ENCODE measurements at regions not wholly inside any gene's neighbourhood (a gene's known extent, or its start where the extent isn't known, plus 50 kb on each side); places are given as distances from the start of the nearest gene placed in this dataset.
"Not testable (repeated sequence)": the region's sequence is repeated elsewhere in the genome, so short reads cannot be mapped to it uniquely, and the experiment has no call there.

GRCh38 chr13:59404331-59404730 is 759.4 kb downstream of the DIAPH3 start:
- no peak overlapping the region for H3K27ac Mint-ChIP-seq
- no peak overlapping the region for H3K4me3 Mint-ChIP-seq
- H3K4me1 ChIP-seq (ENCODE audit: control insufficient read depth in 2 of 2, insufficient read depth in 2 of 2, low read length in 2 of 2), result no peaks in the 10 kb centered on the region
- peaks cover 2 to 13% (median 3%) of the 10 kb centered on the region in 3 donors for H3K9me3 ChIP-seq (ENCODE audit: control extremely low read depth in 1 of 3, control insufficient read depth in 2 of 3, insufficient read depth in 1 of 3, low read length in 2 of 3)
- no peak overlapping the region for H3K4me2 ChIP-seq (replicated peaks; ENCODE audit: low read depth, low read length, poor library complexity, severe bottlenecking)
- H3K9me3 Mint-ChIP-seq (ENCODE audit: insufficient read depth), result peaks cover 6% of the 10 kb centered on the region
- no peak for DNase-seq
- H3K36me3 ChIP-seq (replicated peaks in 1 of 2; ENCODE audit: control extremely low read depth in 1 of 2, control insufficient read depth in 1 of 2, extremely low read depth in 1 of 2, insufficient read depth in 2 of 2, low read length in 1 of 2), result no peaks in the 10 kb centered on the region
- no peaks in the 10 kb centered on the region for H3K27me3 Mint-ChIP-seq
- TF ChIP-seq EZH2 (IDR thresholded peaks at IDR 0.05; ENCODE audit: borderline replicate concordance, insufficient read depth, low read depth, low read length, poor library complexity, severe bottlenecking) (no peak), CTCF (IDR thresholded peaks at IDR 0.05) (no peak)
- no peak overlapping the region for H3K4me3 ChIP-seq (ENCODE audit: control extremely low read depth in 1 of 5, extremely low read depth in 1 of 5, insufficient read depth in 1 of 5, low read depth in 2 of 5, low read length in 4 of 5)
- ATAC-seq (ENCODE audit: low read depth), result no peak
- intact Hi-C loops (cut with micrococcal nuclease), result no loop called here
- POLR2A ChIA-PET, result no interaction called here
- H3K79me2 ChIP-seq (ENCODE audit: control insufficient read depth, insufficient read depth, low read length), result no peaks in the 10 kb centered on the region
- no peaks in the 10 kb centered on the region for H4K20me1 ChIP-seq (ENCODE audit: control insufficient read depth, insufficient read depth, low read length, poor library complexity, severe bottlenecking)
- H3K27ac ChIP-seq (ENCODE audit: low read length in 2 of 2), result no peak overlapping the region
- no peaks in the 10 kb centered on the region for H3K27me3 ChIP-seq (replicated peaks in 1 of 4; ENCODE audit: control extremely low read depth in 1 of 4, control insufficient read depth in 3 of 4, insufficient read depth in 4 of 4, low read length in 3 of 4)
- H2AFZ ChIP-seq (ENCODE audit: insufficient read depth, low read depth, low read length, poor library complexity, severe bottlenecking), result no peak overlapping the region
- H3K4me1 Mint-ChIP-seq, result no peaks in the 10 kb centered on the region
- H3K9ac ChIP-seq (ENCODE audit: low read length), result no peak overlapping the region
- CTCF ChIA-PET, result no interaction called here

GRCh38 chr13:59407251-59407650 is 756.5 kb downstream of the DIAPH3 start:
- H2AFZ ChIP-seq (ENCODE audit: insufficient read depth, low read depth, low read length, poor library complexity, severe bottlenecking); H3K4me1 Mint-ChIP-seq; H3K27ac ChIP-seq (ENCODE audit: low read length in 2 of 2); H3K79me2 ChIP-seq (ENCODE audit: control insufficient read depth, insufficient read depth, low read length); intact Hi-C loops (cut with micrococcal nuclease); H3K9me3 Mint-ChIP-seq (ENCODE audit: insufficient read depth); ATAC-seq (ENCODE audit: low read depth); POLR2A ChIA-PET; CTCF ChIA-PET; H4K20me1 ChIP-seq (ENCODE audit: control insufficient read depth, insufficient read depth, low read length, poor library complexity, severe bottlenecking); H3K27me3 ChIP-seq (replicated peaks in 1 of 4; ENCODE audit: control extremely low read depth in 1 of 4, control insufficient read depth in 3 of 4, insufficient read depth in 4 of 4, low read length in 3 of 4); DNase-seq; H3K27ac Mint-ChIP-seq; H3K4me3 ChIP-seq (ENCODE audit: control extremely low read depth in 1 of 5, extremely low read depth in 1 of 5, insufficient read depth in 1 of 5, low read depth in 2 of 5, low read length in 4 of 5); H3K36me3 ChIP-seq (replicated peaks in 1 of 2; ENCODE audit: control extremely low read depth in 1 of 2, control insufficient read depth in 1 of 2, extremely low read depth in 1 of 2, insufficient read depth in 2 of 2, low read length in 1 of 2); H3K27me3 Mint-ChIP-seq; H3K4me2 ChIP-seq (replicated peaks; ENCODE audit: low read depth, low read length, poor library complexity, severe bottlenecking); H3K4me3 Mint-ChIP-seq; H3K9ac ChIP-seq (ENCODE audit: low read length); H3K4me1 ChIP-seq (ENCODE audit: control insufficient read depth in 2 of 2, insufficient read depth in 2 of 2, low read length in 2 of 2): not testable (repeated sequence)
- H3K9me3 ChIP-seq (ENCODE audit: control extremely low read depth in 1 of 3, control insufficient read depth in 2 of 3, insufficient read depth in 1 of 3, low read length in 2 of 3), result peaks cover 2 to 13% (median 3%) of the 10 kb centered on the region in 3 donors
- no CpG with 5 or more reads among the region's 2 CpGs for WGBS (ENCODE audit: insufficient coverage)
